Loucy (cell line): ENCODE measurements at regions not wholly inside any gene's neighbourhood (a gene's known extent, or its start where the extent isn't known, plus 50 kb on each side); places are given as distances from the start of the nearest gene placed in this dataset.

ENCODE experiments used
- H2AFZ ChIP-seq: fragments of 200-600 bp; sonication (generic); 2 replicates; pipeline ENCODE4 v1.6.0; 2016; ENCODE audit warnings: antibody characterized with exemption, mild to moderate bottlenecking, low read length, moderate library complexity
- H3F3A ChIP-seq: fragments of 200-600 bp; 2 replicates; pipeline ENCODE4 v1.6.0; 2016; ENCODE audit warnings: antibody characterized with exemption, low read depth, mild to moderate bottlenecking
- H3K27me3 ChIP-seq: fragments of 200-600 bp; sonication (generic); 2 replicates; pipeline ENCODE4 v1.6.1; 2014; ENCODE audit warnings: low read length, mild to moderate bottlenecking; ENCODE audit not compliant: insufficient read depth, poor library complexity, severe bottlenecking
- H3K36me3 ChIP-seq: fragments of 200-600 bp; sonication (generic); 2 replicates; pipeline ENCODE4 v1.6.1; 2016; ENCODE audit warnings: low read length; ENCODE audit not compliant: insufficient read depth
- H3K4me1 ChIP-seq: fragments of 200-600 bp; sonication (generic); 2 replicates; pipeline ENCODE4 v1.5.1; 2014; ENCODE audit warnings: low read length, mild to moderate bottlenecking; ENCODE audit not compliant: insufficient read depth, poor library complexity, severe bottlenecking
- H3K4me2 ChIP-seq: fragments of 200-600 bp; sonication (generic); 2 replicates; pipeline ENCODE4 v1.6.0; 2014; ENCODE audit warnings: antibody characterized with exemption, low read length, low read depth, mild to moderate bottlenecking; ENCODE audit not compliant: poor library complexity, severe bottlenecking
- H3K4me3 ChIP-seq: fragments of 200-600 bp; sonication (generic); 2 replicates; pipeline ENCODE4 v1.5.1; 2014; ENCODE audit warnings: low read length, mild to moderate bottlenecking, mixed read lengths; ENCODE audit not compliant: poor library complexity, severe bottlenecking
- H3K79me2 ChIP-seq: fragments of 200-600 bp; sonication (generic); 2 replicates; pipeline ENCODE4 v1.6.1; 2014; ENCODE audit warnings: low read length; ENCODE audit not compliant: insufficient read depth
- H3K9ac ChIP-seq: fragments of 200-600 bp; sonication (generic); 2 replicates; pipeline ENCODE4 v1.6.0; 2014; ENCODE audit warnings: mild to moderate bottlenecking, low read depth, low read length, moderate library complexity; ENCODE audit not compliant: poor library complexity, severe bottlenecking
- H3K9me2 ChIP-seq: fragments of 200-600 bp; sonication (generic); replicated peaks from 2 replicates; pipeline ENCODE4 v1.6.1; 2016; ENCODE audit warnings: low read depth, low read length, mixed read lengths
- H3K9me3 ChIP-seq: fragments of 200-600 bp; sonication (generic); 2 replicates; pipeline ENCODE4 v1.6.1; 2014; ENCODE audit warnings: mild to moderate bottlenecking, antibody characterized with exemption, low read length, low read depth; ENCODE audit not compliant: insufficient read depth
- H4K20me1 ChIP-seq: fragments of 200-600 bp; sonication (generic); 2 replicates; pipeline ENCODE4 v1.6.0; 2014; ENCODE audit warnings: antibody characterized with exemption, low read length, mild to moderate bottlenecking; ENCODE audit not compliant: insufficient read depth, poor library complexity, severe bottlenecking
- EZH2phosphoT487 ChIP-seq: fragments of 200-600 bp; IDR thresholded peaks from 2 replicates; pipeline ENCODE4 v1.6.1; 2018; ENCODE audit warnings: antibody characterized with exemption, mild to moderate bottlenecking, moderate library complexity, borderline replicate concordance
- TF ChIP-seq, protein P1 (sequence below): fragments of 200-600 bp; sonication (generic); conservative IDR thresholded peaks from 2 replicates; pipeline ENCODE4 v1.5.1; 2014; ENCODE audit warnings: mild to moderate bottlenecking, antibody characterized with exemption, low read length

DNA sequence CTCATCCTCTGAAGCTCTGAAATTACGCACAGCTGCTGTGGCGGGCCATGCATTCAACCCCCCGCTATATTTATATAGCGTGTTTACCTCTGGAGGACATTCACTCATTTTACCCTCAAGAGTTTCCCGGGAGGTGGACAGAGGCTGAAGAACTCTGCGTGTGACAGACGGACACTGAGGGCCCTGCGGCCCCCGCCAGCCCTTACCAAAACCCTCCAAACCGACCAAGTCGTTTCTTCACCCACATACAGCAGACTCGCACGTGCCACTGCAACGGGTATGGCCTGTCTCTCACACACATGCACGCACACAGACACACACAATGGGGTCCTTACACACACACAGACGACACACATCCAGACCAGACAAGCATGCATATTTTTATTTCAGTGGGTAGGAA is 216.4 kb upstream of the FOXF1 start:
- Histone ChIP-seq H3K4me3 (no peak overlapping the region), H3K9me3 (no peaks in the 10 kb centered on the region), H3K27me3 (no peaks in the 10 kb centered on the region), H3K79me2 (no peaks in the 10 kb centered on the region), H3K36me3 (no peaks in the 10 kb centered on the region), H3K4me1 (no peaks in the 10 kb centered on the region), H3K4me2 (no peak overlapping the region), H3F3A (no peaks in the 10 kb centered on the region), H3K9me2 (no peaks in the 10 kb centered on the region), H4K20me1 (no peaks in the 10 kb centered on the region), H3K9ac (no peak overlapping the region), H2AFZ (no peak overlapping the region)
- no peak for TF ChIP-seq EZH2phosphoT487
- TF ChIP-seq, protein P1, sequence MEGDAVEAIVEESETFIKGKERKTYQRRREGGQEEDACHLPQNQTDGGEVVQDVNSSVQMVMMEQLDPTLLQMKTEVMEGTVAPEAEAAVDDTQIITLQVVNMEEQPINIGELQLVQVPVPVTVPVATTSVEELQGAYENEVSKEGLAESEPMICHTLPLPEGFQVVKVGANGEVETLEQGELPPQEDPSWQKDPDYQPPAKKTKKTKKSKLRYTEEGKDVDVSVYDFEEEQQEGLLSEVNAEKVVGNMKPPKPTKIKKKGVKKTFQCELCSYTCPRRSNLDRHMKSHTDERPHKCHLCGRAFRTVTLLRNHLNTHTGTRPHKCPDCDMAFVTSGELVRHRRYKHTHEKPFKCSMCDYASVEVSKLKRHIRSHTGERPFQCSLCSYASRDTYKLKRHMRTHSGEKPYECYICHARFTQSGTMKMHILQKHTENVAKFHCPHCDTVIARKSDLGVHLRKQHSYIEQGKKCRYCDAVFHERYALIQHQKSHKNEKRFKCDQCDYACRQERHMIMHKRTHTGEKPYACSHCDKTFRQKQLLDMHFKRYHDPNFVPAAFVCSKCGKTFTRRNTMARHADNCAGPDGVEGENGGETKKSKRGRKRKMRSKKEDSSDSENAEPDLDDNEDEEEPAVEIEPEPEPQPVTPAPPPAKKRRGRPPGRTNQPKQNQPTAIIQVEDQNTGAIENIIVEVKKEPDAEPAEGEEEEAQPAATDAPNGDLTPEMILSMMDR = no peak

DNA sequence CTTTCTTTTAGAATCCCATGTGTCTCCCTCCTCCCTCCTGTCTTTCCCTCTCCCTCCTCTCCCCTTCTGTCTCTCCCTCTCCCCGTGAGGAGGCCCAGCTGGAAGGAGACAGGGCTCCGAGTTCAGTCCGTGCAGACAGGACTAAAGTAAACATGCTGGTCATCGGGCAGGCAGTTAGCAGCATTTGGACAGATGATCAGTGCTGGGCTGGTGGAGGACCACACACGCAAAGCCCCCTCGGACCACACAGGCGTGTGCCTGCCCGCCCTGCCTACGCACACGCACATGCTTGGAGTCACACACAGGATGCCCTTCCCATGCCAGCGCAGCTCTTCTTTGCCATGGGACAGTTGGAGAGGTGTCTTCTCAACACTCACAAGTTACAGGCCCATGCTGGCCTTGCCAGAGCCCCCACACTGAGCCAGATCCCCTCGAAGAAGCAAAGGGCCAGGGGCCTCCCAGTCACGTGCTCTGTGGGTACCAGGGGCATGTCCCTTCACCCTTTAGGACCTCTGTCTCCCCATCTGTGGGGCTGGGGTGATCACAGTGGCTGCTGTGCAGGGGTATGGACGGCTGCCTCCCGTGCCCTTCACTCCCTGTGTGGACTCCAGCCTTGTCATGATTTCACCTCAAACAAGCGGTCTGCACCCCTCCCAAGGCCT is 215.7 kb upstream of the FOXF1 start:
- no peaks in the 10 kb centered on the region for H3K9me2 ChIP-seq
- no peaks in the 10 kb centered on the region for H3K79me2 ChIP-seq
- H3K4me2 ChIP-seq = no peak overlapping the region
- no peaks in the 10 kb centered on the region for H3K4me1 ChIP-seq
- no peak overlapping the region for H3K4me3 ChIP-seq
- no peaks in the 10 kb centered on the region for H3K9me3 ChIP-seq
- TF ChIP-seq, protein P1 = no peak
- no peak for TF ChIP-seq EZH2phosphoT487
- no peaks in the 10 kb centered on the region for H3K36me3 ChIP-seq
- no peak overlapping the region for H3K9ac ChIP-seq
- H4K20me1 ChIP-seq = no peaks in the 10 kb centered on the region
- no peak overlapping the region for H2AFZ ChIP-seq
- H3F3A ChIP-seq = no peaks in the 10 kb centered on the region
- no peaks in the 10 kb centered on the region for H3K27me3 ChIP-seq

DNA sequence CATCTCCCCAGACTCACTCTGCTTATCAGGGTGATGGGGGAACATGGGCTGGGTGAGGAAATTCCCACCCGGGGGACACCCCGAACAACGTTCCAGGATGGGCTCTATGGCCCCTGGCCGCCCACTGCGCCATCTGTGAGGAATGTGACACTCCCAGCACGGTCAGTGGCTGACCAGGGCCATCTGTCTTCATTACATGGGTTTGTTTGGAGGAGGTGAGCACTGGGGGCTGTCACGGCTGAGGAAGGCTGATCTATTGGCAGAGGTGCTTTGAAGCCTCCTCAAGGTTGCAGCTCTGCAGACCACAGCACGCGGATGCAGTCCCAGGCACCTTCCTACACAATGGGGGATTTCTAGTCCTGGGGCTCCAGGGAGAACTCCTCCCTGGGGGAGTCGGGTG is 214.1 kb upstream of the FOXF1 start:
- H3K27me3 ChIP-seq = no peaks in the 10 kb centered on the region
- no peak overlapping the region for H3K9ac ChIP-seq
- no peak for TF ChIP-seq EZH2phosphoT487
- TF ChIP-seq, protein P1 = no peak
- no peaks in the 10 kb centered on the region for H3K4me1 ChIP-seq
- no peaks in the 10 kb centered on the region for H3K36me3 ChIP-seq
- no peaks in the 10 kb centered on the region for H3K9me3 ChIP-seq
- H3F3A ChIP-seq = no peaks in the 10 kb centered on the region
- no peaks in the 10 kb centered on the region for H3K79me2 ChIP-seq
- H3K4me3 ChIP-seq = no peak overlapping the region
- no peak overlapping the region for H3K4me2 ChIP-seq
- H2AFZ ChIP-seq = no peak overlapping the region
- H4K20me1 ChIP-seq = no peaks in the 10 kb centered on the region
- no peaks in the 10 kb centered on the region for H3K9me2 ChIP-seq
